DMS114 treated with DMSO at 0.1 percent for 48 hours (cell line): ENCODE measurements at regions not wholly inside any gene's neighbourhood (a gene's known extent, or its start where the extent isn't known, plus 50 kb on each side); places are given as distances from the start of the nearest gene placed in this dataset.

Source experiments
- DNase-seq: peaks from one replicate; lab custom pipeline; 2025; ENCODE audit not compliant: unreplicated experiment; lab: John Stamatoyannopoulos, UW

DNA sequence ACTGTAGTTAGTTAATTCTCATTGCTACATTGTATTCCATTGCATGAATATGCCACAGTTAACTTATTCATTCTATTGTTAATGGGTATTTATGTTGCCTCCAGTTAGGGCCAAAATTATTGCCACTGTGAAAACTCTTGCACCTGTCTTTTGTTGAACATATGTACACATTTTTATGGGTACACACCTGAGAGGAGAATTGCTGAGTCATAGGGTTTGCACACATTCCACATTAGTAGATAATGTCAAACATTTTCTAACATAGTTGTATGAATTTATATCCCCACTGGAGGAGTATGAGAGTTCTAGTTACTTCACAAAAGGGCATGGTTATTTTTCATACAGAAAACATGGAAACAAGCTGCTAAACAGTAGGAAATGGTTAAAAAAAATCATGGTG, 338.4 kb downstream of the FOXO1 start:
- no peak for DNase-seq

DNA sequence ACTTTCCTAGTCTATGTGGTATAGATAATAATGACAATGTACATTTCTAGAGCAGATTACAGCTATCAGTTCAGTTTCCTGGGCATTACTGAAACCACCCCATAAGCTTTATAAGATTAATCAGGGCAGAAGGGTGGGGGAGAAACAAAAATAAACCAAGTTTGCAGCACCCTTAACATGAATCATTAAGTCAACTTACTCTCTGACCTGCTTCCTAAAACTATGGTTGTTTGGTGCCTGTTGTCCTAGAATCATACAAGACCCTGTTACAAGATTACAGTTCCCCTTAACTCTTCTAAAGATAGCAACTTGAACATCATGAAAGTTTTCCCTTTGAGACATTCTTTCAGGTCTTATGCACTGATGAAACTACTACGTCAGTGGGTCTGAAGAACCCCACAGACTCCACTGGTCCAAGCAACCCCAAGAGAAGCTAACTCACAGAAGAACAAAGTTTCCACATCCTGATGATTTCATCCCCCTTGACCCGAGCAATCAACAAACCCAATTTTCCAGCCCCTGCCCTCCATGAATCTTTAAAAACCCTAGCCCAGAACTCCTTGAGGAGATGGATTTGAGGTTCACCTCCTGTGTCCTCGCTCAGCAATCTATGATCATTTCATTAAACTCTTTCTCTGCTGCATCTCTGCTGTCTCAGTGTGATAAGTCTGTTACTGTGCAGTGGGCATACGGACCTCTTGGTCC, 336.5 kb downstream of the FOXO1 start:
- DNase-seq = no peak

DNA sequence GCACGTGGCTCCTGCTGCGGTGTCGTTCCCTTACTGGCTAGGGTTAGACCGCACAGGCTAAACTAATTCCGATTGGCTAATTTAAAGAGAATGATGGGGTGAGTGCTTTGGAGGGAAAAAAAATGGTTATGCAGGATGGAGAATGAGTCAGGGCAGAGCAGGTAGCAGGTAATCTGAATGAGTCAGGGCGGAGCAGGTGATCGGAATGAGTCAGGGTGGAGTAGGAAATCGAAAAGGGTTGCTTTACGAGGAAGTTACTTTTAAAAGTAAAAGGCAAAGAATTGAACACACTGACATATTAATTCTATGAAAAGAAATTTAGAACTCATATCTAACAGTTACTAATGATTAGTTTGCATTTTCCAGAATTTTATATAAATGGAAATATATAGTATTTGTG, 335.5 kb downstream of the FOXO1 start:
- DNase-seq = no peak

DNA sequence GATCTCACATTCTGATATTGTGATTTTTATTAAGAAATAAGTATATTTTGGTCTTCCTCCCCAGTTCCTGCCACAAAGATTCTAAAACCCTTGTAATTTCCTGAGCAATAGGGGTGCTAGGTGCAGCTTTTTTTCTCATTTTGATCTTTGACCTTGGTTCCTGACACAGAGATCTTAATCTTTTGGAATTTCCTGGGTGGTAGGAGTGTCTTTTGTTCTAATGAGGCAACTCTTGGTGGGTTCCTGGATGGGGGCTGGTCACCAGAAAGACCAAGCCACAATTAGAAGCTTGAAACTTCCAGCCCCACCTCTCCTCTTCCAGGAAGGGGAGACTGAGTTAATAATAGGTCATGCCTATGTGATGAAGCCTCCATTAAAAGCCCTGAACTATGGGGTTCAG, 334.6 kb downstream of the FOXO1 start:
- no peak for DNase-seq

DNA sequence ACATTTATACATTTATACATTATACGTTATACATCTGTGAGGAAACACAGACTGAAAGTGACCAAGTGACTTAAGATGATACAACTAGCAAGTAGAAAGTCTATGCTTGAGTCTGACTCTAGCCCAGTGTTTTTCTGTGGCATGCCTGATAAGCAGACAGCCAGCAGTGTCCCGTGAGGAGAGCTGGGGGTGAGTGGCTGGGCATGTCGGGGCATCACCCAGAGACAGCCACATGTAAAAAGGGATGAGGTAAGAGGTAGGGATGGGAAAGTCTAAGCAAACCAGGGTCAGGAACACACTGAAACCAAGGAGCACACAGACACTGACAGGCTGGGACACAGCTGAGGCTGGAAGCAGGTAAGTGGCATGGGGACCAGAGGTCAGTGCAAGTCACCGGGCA, 333.2 kb downstream of the FOXO1 start:
- no peak for DNase-seq

DNA sequence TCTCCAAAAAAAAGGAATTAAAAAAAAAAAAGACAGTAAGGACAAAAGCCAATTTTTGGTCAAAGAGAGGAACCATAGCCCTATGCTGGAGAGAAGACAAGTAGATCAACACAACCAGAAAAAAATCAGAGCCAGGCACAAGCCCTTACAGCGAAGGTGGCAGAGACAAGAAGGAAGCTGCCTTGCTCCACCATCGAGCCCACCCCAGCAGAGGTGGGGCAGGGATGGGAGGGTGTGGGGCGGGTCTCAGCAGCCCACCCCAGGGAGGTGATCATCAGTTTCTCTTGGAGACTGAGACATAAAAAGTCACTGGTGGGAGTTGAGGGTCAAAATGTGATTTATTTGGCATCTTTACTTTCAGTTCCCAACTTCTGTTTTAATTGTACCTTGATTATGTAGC, 332.4 kb downstream of the FOXO1 start:
- DNase-seq = no peak

DNA sequence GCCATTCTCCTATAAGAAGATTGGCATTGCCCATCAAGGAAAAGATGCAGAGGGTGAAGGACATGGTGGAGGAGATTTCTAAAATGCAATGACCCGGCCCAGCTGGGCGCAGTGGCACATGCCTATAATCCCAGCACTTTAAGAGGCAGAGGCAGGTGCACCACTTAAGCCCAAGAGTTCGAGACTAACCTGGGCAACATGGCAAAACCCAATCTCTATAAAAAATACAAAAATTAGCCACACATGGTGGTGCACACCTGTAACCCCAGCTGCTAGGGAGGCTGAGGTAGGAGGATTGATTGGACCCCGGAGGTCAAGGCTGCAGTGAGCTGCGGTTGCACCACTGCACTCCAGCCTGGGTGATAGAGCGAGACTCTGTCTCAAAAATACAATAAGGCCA, 331.8 kb downstream of the FOXO1 start:
- DNase-seq = no peak

DNA sequence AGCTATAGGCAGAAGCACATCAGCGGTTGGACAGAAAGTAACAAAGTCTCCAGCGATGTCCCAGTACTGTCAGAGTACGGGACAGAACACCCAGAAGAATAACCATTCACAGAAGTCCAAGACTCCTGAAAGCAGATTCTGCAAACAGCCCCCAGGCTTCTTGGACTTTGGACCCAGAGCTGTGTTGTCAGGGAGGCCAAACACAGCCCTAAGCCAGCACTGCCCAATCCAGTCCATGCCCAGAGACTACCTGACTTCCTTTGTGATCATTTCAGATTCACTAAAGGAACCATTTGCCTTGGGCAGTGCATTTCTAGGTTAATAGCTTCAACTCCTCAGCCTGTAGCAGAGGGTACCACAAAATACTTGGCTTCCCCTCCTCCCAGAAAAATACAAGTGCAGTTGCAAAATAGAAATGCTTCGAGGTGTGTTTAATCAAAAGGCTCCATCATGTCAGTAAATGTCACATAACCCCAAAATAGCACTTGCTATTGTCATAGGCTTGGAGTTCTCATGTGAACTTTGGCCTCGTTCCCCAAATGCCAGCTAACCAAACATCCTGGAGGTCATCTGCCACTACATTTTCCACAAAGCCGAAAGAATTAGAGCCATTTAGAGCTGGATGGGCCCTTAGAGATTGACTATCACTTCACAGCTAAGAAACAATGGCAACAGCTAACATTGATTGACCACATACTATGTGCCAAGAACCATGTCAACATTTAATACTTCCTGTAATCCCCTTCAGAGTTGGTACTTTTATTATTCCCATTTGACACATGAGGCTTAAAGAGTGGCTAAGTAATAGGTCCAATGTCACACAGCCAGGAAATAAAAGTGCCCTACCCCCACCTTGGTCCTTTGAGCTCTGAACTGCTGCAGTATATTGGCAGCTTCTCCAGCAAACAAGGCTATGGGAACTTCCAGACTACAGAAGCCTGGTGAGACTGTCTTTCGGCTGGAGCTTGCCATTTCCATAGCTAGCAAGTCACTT, 329.9 kb downstream of the FOXO1 start:
- DNase-seq = no peak

DNA sequence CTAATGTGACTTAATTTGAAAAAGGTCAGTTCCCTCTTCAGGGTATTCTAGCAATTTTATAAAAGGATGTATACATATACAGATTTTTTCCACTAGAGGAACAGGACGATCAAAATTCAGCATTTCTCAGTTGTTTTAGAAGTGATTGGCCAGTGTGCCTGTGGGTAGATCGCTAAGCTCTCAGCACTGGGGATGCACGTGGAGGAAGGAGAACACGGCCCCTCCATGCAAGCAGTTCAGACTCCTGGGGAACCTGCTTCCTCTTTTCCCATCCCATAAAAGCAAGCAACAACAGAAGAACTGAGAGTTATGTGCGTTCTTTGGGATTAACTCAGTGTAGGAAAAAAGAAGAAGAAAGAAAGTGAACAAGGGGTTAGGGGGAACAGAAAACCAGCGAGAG, 328.8 kb downstream of the FOXO1 start:
- DNase-seq = no peak

DNA sequence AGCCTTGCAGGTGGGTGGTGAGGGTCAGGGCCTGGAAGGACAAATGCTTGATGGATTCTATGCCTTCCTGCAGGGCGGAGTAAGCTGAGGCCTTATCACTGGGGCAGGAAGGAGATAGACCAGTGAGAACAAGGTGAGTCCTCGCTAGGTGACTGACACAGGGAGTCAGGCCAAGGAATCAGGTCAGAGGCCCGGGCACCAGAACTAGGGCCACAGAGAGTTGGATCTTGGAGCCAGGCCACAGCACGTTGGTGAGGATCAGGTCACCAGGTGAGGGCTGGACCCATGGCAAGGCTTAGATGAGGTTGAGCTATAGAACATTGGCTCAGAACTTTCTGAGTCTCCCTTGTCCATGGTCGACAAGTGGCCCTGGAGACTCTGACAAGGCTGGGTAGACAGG, 328.2 kb downstream of the FOXO1 start:
- no peak for DNase-seq

DNA sequence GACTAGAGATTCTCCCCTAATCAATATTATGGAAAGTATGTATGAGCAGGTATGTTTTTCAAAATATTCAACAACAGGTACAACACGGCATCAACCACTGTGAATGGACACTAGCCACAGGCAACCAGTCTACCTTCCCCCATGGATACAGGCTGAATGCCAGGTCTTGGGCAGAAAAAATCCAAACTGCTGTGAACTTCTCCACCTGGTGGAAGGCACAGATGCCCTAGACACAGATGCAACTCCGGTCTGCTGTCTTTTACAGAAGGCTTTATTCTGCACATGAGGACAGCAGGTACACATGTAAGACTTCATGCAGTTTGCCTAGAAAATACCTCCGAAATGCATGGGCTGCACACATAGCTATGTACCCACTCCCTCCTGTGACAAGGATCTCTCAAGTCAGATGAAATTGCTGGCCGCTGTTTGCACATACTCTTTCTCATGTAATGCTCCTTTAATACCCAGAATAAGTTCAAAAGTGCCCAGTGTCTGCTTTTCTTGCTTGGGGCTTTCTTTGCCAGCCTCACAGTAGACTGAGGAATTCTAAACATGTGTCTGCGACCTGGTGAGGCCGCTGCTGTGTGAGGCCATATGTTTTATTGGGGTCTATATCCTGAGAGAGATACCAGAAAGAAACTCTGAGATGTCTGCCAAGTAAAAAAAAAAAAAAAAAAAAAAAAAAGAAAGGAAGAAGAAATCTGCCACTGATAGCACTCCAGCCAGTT, 325.9 kb downstream of the FOXO1 start:
- DNase-seq = no peak

DNA sequence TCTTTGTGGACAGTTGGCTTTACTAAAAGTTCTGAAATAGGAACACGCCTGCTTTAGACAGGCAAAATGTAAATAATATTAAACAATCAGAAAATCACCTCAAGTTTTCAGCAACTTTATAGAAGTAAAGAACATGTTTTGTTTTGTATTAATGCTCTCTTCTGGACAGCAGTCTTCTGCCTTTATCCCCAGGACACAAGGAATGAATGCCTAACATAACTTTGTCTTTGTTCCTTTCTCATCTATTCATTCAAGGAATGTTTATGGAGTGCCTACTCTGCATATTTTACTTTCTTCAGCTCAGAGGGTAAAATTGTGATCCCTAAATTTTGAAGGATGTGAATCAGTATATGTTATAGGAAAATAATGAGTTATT, 325.4 kb downstream of the FOXO1 start:
- no peak for DNase-seq

DNA sequence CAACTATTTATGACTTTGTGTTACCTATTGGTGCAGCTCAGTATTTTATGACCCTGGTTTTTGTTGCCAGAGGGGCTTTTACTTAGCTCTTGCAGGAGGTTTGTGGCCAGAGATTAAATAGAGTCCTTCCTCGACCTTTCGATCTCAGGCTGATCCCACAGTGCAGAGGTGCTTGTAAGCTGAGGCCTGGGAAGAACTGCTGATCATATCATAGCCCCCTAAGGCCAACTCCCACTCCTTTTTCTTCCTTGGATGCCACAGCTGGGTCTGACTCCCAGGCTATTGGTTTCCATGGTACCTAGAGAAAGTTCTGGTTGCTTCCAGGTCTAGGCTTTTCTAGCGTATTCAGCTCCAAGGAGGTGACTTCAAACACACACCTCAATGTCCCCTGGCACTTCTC, 324.9 kb downstream of the FOXO1 start:
- DNase-seq = no peak

DNA sequence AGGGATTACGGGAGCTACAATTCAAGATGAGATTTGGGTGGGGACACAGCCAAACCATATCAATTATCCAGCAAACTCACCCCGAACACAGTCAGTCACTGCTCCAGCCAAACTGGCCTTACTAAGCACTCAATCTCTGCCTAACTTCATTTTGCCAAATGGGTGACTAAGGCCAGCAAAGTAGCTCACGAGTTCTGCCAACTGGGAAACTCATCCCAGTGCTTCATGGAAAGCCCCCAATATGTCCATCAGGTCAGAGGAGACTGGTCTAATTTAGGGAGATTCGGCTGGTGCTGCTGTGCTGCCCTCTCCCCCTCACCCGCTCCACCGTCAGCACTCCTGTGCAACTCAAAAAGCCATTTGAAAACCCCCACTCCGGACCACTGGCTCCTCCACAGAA, 324.0 kb downstream of the FOXO1 start:
- DNase-seq = no peak

DNA sequence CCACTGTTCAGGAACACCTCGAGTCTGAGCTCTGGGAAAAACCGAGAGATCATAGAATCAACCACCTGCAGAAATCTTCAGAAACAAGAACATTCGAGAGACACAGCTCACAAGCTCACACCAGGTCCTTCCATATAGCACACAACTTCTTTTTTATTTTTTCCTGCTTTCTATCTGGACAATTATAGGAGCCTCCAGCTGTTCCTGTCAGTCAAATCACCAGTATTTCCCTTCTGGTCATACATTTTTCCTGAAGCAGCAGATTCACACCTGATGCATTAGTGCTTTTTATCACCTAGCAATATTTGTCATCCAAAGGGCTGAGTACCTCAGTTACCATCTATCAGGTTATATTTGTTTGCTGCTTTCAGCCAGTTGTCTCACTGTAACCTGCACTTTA, 323.5 kb downstream of the FOXO1 start:
- DNase-seq = no peak

DNA sequence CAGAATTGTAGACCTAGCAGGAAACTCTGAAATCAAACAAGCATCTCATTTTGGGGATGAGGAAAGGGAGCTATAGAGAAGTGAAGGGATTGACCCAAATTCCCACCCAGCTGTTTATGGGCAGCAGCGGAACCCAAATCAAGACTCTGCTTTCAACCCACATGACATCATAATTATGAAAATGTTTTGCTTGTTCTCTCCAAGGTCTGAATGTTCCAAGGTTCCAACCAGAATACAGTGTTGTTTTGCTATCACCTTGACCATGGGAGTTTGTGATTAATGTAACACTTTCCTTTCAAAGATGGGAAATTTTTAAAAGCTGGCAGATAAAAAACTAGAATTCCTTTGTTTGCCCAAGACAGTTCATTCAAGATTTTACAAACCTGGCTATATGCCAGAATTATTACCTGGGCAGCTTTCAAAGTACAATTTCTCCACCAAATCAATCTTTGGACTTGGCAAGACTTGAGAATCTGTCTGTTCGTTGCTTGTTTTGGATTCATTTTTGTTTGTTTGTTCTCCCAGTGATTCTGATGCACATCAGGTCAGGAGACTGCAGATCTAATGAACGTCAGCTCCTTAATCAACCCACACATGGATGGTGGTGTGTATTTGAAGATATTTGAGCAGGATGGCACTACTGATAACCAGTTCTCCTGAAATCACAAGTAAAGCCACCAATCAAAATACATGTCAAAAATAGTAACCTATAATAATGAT, 322.7 kb downstream of the FOXO1 start:
- no peak for DNase-seq

DNA sequence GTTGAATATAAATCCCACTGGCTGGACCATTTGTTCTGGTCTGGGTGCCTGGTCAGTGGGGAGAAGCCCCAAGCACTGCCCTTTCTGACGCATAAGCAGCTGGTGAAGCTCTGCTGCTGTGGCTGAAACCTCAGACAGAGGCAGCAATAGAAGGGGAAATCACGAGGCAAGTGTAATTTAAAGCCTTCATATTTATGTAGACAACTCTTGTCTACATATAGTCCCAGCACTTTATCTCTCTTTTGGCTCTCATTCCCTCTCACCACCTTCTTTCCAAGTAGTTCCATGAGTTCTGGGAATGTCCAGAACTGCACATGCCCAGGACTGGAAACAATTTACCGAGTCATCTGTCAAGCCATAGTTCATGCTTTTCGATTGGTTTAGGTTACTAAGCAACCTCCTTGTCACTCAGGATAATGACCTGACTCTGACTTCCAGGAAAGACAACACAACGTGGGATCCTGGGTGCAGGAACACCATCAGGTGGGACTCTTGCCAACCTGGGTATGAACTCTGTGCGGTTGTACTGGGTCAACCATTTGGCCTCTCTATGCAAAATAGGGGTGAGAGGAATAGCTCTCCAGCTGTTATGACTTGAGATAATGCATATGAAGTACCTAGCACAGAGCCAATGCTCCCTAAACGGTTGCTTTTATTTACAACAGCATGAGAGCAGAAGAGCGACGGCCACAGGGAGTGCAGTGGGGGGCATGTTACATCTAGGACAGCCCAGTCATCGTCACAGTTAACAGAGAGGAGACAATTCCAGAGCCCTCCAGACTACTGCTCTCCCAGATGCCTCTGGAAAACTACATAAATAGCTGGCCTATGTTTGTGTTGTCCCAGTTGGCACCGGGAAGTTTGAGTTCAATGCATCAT, 321.9 kb downstream of the FOXO1 start:
- no peak for DNase-seq

DNA sequence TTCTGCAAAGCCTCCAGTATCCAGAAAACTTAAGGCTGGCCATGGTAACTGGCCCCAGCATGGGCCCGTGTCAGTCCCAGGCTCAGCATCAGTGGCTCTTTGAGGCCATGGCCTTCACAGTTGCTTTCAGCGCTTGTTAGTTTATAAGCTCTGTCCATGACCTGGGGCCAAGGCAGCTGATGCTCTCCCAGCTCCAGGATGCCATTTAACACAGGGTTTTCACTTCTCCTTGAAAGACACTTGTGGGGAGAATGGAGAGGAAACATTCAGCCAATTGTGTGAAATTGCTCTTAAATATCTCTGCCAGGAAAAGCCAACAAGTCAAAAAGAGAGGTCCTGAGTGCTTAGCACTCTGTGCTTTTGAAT, 321.3 kb downstream of the FOXO1 start:
- DNase-seq = no peak

DNA sequence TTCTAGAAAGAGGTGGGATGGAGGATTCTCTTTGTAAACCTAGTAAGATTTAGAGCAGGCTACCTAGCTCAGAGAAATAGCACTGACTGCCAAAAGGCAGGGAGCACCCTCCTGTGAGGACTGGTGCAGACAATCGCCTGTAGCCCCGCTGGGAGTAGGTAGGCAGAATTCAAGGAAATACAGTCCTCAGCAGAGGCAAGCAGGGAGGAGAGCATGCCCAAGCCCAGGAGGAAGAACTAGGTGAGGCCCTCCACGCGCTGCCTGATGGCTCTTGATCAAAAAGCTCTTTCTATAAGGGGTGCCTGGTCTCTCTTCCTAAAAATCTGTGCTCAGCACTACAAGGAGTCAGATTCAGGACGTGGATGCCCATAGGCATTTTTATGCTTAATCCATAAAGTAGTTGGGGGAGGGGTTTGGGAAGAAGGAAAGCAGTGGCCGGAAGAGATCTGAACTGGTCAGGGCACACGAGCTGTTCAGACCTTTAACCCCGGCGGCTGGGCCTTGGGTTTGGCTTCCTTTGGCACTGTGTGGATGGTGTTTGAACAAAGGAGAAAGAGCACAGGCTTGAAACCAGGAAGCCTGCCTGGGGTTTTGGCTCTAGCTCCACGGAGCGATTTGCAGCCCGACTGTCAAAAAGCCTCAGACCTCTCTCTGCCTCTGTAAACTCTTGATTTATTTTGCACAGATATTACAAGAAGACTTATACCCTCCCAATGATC, 320.6 kb downstream of the FOXO1 start:
- no peak for DNase-seq

DNA sequence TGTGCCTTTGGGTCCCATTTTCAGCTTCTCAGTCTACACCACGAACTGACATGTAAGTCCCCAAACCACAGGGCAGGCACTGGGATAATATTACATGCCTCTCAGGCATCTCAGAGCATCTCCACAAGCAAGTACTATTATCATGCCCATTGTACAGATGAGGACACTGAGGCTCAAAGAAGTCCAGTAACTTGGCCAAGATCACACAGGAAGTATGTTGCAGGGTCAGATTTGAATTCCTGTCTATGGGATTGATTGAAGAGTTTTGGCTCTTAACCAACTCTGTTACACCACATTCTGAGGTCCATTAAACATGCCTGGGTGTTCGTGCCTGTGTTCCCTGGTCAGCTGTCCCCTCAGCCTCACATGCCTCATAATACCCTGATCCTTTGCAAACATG, 319.8 kb downstream of the FOXO1 start:
- DNase-seq = no peak
